DOHH2 (cell line): ENCODE measurements at regions not wholly inside any gene's neighbourhood (a gene's known extent, or its start where the extent isn't known, plus 50 kb on each side); places are given as distances from the start of the nearest gene placed in this dataset.

Experiments used
- EZH2phosphoT487 ChIP-seq: fragments of 200-600 bp; sonication (generic); IDR thresholded peaks from 2 replicates; pipeline ENCODE4 v1.6.1; 2017; ENCODE audit warnings: borderline replicate concordance, mild to moderate bottlenecking, antibody characterized with exemption, low read length, moderate library complexity, mixed read lengths
- TF ChIP-seq, protein P1 (sequence below): fragments of 200-600 bp; sonication (generic); IDR thresholded peaks from one replicate; pipeline ENCODE4 v1.5.1; 2014; ENCODE audit warnings: antibody characterized with exemption, mild to moderate bottlenecking, low read depth, low read length; ENCODE audit not compliant: poor library complexity, severe bottlenecking

DNA sequence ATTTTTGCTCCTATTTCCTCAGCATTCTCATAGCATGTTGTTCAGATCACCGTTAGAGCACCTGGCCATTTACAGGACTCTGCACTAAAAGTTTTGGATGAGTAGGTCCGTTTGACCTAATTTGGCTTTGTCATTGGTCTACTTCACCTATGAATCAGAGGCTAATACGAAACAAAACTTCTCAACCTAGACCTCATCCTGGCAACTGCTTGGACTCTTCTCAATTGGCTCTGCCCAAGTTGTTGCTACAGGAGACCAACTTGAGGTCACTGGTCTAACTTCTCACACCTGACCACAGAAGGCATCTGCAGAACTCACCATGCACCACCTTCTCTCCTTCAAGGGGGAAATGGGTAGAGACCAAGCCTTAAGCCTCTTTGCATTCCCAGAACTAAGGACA is 663.7 kb downstream of the PLCL1 start:
- TF ChIP-seq, protein P1, sequence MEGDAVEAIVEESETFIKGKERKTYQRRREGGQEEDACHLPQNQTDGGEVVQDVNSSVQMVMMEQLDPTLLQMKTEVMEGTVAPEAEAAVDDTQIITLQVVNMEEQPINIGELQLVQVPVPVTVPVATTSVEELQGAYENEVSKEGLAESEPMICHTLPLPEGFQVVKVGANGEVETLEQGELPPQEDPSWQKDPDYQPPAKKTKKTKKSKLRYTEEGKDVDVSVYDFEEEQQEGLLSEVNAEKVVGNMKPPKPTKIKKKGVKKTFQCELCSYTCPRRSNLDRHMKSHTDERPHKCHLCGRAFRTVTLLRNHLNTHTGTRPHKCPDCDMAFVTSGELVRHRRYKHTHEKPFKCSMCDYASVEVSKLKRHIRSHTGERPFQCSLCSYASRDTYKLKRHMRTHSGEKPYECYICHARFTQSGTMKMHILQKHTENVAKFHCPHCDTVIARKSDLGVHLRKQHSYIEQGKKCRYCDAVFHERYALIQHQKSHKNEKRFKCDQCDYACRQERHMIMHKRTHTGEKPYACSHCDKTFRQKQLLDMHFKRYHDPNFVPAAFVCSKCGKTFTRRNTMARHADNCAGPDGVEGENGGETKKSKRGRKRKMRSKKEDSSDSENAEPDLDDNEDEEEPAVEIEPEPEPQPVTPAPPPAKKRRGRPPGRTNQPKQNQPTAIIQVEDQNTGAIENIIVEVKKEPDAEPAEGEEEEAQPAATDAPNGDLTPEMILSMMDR: no peak
- no peak for TF ChIP-seq EZH2phosphoT487
